ENCODE measurements at regions not wholly inside any gene's neighbourhood (a gene's known extent, or its start where the extent isn't known, plus 50 kb on each side); places are given as distances from the start of the nearest gene placed in this dataset.

GRCh38 chr21:25373126-25374082 is 233.9 kb downstream of the MRPL39 start:
- no peak for DNase-seq

DNA sequence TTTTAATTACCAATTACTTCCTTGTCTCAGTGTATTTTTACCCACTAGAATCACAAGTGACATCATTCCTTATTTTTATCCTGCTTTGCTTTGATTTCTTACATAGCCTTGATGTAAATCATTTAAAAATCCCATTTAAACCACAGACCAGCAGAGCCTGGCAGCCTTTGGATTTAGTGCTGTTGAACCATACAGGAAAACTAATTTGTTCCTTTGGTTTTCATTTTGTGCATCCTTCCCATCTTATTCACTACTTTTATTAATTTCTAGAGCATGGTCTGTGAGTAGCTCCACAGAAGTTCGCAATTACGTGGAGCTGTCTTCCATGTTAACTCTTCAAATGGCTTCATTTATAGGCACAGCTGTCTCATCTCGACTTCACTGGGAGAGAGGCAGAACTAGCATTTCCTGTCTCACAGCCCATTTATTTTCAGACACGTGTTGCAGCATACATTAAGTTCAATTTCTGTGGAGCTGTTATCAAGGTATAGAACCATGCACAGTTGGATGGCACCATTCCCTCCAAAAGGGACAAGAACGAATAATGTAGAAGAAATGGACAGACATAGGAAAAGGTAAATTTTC is 235.3 kb downstream of the MRPL39 start:
- DNase-seq = no peak

- no peak for DNase-seq
These were observed 237.0 kb downstream of the MRPL39 start for GRCh38 chr21:25370311-25370744.

DNA sequence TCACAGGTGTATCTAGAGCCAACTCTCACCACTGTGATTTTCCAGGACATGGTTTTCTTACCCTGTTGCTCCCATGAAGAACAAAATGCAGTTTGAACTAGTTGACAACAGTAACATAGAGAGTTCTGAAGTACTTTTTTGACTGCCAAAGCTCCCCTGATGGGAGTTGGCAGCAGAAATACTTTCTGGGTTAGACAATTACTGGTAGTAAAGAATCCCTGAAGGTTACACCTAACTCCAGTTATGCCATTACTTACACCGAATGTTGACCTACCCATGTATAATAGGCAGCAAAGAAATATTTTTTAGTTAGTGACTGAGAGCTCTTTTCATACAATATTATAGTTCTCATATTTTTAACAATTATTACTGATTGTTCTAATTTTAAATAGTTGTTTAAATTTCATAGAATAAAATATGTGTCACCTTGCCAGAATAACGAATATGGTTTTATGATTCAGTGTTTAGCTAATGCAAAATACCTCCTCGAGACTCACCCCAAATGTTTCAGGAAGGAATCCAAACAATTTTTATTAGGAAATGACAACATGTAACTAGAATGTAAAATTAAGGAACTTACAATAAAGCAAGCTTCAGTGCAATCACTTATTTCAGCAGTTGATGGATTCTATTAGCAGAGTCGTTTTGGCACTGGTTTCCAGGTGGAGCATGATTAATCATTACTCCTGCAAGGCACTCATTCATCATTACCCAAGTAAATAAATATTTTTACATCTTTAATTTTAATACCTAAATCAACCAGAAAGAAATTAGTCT is 237.6 kb downstream of the MRPL39 start:
- no peak for DNase-seq

DNA sequence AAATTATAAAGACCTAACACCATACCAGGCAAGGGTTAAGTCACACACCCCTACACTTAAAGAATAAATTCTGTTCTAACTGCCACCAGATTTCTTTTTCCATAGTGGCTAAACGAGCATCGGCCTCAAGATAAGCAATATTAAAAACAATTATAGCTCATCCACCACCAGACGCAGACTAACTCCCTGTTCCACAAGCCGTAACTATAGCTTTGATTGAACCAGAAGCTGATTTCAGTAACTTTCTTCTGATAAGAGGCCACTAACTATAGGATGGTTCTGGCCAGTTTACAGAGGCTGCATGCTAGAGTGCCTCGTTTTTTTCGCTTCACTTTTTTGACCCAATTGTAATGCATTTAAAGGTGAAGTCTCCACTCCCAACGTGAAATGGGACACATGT is 238.8 kb downstream of the MRPL39 start:
- no peak for DNase-seq

DNA sequence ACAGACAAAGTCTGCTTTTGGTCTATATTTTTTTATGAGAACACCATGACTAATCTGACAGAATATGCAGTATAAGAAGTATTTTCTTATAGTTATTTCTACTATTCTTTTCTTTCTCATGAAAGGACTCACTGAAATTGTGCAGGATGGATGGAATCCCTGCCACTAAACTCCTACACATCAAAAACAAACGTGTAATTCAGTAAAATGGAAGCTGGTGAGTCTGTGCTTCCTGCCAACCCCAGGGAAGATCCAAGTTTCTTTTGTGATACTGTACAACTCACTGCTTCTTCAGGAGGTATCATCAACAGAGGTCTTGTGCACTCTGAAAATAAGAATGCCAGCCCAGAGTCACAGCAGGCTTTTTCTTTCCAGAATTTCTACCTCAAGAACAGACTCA is 241.2 kb downstream of the MRPL39 start:
- no peak for DNase-seq

DNA sequence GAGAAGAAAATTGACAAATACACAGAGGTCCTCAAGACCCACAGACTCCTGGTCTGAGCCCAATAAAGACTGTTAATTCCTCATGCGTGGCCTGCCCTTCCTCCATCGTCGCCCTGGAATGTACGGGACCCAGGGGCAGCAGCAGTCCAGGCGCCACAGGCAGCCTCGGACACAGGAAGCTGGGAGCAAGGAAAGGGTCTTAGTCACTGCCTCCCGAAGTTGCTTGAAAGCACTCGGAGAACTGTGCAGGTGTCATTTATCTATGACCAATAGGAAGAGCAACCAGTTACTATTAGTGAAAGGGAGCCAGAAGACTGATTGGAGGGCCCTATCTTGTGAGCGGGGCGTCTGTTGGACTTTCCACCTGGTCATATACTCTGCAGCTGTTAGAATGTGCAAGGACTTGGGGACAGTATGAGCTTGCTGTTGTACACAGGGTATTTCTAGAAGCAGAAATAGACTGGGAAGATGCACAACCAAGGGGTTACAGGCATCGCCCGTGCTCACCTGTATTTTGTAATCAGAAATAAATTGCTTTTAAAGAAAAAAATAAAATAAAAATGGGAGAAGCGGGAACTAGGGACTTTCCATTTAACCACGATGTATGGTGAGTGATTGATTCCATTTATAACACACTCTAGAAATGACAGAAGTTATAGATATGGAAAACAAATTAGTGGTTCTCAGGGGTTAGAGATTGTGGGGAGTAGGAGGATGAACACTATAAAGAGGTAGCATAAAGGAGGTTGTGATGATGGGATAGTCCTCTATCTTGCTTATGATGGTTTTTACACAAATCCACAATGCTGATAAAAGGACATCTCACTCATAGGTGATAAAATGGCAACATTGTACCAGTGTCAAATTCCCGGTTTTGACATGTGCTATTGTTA is 244.7 kb downstream of the MRPL39 start:
- DNase-seq = no peak

- DNase-seq = no peak
These were observed 245.5 kb downstream of the MRPL39 start for GRCh38 chr21:25361765-25362164.

DNA sequence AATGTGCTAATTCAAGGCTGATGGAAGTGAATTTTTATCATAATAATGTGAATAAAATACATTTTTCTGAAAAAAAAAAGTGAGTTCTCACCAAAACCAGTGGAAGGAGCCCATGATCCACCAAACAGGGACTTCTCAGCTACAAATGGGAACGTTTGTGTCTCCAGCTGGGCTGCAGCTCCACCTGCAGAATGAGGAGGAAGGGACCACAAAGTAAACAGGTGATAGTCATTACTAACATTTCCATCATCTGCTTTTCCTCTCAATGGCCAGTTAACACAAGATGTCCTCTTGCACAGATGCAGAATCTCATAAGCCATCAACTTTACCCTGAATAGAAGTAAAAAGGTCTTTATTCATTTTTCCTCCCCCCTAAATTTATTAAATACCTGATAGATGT is 246.2 kb downstream of the MRPL39 start:
- no peak for DNase-seq

GRCh38 chr21:25360593-25360992 is 246.7 kb downstream of the MRPL39 start:
- DNase-seq = no peak

DNA sequence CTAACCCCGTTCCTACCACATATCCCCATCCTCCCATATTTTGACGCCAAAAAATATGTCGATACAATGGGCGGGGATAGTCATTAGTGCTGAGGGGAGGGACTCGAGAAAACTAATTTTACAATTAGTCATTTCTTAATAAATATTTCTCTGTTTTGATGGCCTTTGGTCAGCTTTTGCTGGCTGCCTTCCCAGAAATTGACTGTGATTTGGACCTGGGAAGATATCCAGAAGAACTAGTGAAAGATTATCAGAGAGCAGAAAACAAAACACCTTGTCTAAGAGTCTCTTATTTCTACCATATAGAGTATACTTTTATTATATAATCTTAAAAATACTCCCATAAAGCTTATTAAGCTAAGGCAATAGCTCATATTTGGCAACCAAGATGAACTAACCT is 247.6 kb downstream of the MRPL39 start:
- no peak for DNase-seq

DNA sequence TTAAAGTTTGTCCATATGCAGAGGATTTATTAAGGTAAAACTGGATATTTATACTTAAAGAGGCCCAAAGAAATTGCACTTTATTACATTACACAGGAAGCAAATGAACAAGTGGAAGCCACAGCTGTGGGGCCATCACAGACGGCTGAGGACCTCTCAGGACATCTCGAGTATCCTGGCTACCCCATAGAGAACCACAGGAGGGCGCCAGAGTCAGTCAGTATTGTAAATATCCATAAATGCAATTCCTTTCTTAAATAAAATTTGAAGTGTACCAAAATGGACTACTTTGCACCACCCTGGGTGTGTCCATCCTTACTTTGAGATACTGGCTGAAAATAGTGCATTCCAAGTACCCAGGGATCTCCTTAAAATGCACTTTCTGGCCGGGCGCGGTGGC is 257.2 kb downstream of the MRPL39 start:
- DNase-seq = no peak

DNA sequence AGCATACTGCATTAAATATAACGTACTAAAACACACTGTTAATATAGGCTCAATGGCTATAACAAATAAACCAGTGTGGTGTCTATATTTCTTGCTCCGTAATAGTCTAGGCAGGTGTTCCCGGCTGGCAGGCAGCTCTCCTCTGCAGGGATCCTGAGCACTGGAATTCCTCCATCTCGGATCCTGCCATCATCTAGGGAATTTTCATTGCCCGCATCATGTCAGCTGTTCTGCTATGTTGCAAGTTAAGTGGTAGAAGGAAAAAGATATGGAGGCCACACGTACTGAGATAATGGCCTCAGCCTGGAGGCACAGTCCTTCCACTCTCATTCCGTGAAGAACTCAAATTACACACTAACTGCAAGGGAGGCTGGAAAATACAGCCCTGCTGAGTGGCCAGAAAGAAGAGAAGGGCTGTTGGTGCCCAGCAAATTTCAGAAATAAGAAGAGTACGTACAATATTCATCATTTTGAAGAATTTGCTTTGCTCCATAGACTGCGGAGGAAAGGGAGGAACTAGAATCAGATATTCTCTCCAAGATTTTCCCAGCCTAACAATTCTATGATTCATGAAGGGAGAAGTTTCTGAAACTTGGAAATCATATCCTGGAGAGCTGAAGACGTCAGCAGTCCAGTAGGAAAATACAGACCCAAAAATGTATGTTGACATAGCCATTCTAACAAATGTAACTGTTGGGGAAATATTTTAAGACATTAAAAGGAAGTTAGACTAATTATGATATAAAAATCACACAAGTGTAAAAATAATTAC is 263.3 kb downstream of the MRPL39 start:
- DNase-seq = no peak

DNA sequence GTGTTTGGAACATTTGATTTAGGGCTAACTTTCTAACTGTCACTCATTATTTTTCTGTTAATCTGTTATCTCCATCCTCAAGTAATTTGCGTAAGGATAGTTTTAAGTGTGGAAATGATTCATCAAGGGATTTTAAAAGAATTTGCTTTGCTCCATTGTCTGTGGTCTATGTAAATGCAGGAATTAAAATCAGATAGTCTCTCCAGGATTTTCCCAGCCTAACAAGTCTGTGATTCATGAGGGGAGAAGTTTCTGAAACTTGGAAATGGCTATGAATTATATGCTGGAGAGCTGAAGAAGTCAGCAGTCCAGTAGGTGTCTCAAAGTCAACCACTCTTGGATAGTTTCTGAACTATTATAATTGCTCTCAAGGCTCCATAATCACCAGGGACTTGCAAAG is 264.5 kb downstream of the MRPL39 start:
- DNase-seq = no peak

DNA sequence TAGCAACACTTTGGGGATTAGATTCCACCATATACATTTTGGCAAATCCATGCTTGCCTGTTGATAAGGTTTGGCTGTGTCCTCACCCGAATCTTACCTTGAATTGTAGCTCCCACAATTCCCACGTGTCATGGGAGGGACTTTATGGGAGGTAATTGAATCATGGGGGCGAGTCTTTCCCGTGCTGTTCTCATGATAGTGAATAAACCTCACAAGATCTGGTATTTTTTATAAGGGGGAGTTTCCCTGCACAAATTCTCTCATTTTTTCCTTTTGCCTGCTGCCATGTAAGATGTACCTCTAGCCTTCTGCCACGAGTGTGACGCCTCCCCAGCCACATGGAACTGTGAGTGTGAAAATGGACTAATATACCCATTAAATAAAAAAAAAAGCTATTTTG is 265.3 kb downstream of the MRPL39 start:
- no peak for DNase-seq

DNA sequence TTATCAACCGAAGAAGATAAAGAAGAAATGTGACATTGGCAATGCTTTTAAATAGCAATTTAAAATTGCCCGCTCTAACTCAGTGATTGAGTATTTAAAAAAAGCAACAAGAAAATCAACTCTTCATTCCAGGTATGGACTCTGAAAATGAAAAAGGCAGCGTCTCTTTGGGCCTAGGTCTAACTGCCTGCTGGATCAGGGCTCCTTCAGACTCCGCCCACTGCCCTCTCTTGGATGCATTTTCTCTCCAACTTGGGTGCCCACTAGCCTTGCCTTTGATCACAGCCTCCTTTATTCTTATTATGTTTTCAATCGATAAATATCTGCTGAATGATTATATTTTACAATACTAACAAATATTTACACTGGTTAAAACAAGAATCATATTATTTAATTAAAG is 268.9 kb downstream of the MRPL39 start:
- DNase-seq = no peak

GRCh38 chr21:25334046-25334730 is 273.1 kb downstream of the MRPL39 start:
- DNase-seq = no peak

GRCh38 chr21:25331286-25331685 is 276.0 kb downstream of the MRPL39 start:
- DNase-seq = no peak

DNA sequence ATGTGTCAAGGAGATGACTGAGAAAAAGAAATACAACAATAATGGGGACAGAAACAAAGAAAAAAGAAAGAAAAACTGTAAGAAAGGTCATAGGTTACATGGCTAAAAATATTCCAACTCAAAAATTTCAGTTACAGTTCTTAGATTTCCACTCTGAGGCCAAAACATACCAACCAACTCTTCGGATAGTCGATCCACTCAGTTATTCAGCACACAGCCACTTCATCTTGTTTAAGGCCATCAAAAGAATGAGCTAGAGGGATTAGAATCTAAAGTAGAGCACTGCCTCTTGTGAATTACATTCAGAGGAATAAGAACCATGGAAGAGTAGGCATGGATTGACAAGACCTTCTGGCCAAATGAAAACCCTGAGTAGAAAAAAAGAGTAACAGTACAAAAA is 277.0 kb downstream of the MRPL39 start:
- no peak for DNase-seq

- DNase-seq = no peak
These were observed 278.0 kb downstream of the MRPL39 start for GRCh38 chr21:25329227-25329825.

DNA sequence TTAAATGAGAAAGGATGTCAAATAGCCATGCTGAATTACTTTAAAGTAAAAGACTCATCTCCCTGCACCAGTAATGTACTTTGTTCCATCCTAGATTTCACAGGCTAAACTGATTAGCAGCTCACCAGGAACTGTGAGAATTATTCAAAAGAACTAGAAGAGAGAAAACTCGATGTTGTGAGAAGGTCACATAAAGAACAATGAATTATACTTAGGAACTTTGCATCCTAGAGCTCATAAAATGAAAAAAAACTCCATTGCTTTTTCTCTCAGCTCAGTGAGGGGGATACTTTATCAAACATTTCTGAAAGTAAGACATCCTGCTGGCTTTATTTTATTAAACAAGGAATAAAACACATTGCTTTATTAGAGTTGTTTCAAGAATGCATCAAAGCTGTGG is 278.5 kb downstream of the MRPL39 start:
- DNase-seq = no peak

Measured in GF-D8 (cell line).